Osteocyte (in vitro differentiated cells): ENCODE measurements at regions not wholly inside any gene's neighbourhood (a gene's known extent, or its start where the extent isn't known, plus 50 kb on each side); places are given as distances from the start of the nearest gene placed in this dataset.

Experiments
- DNase-seq: peaks from one replicate; pipeline ENCODE4 v3.0.0; 2021; ENCODE audit warnings: mixed read lengths; ENCODE audit not compliant: unreplicated experiment; ENCODE audit errors: extremely low spot score
- H3K27ac Mint-ChIP-seq: one replicate; pipeline ENCODE4 v1.8.0; 2021; ENCODE audit warnings: mild to moderate bottlenecking, mixed read lengths; ENCODE audit not compliant: unreplicated experiment
- H3K27me3 Mint-ChIP-seq: one replicate; pipeline ENCODE4 v1.8.0; 2021; ENCODE audit warnings: mixed read lengths; ENCODE audit not compliant: unreplicated experiment
- H3K36me3 Mint-ChIP-seq: one replicate; pipeline ENCODE4 v1.8.0; 2021; ENCODE audit warnings: mixed read lengths; ENCODE audit not compliant: unreplicated experiment
- H3K4me1 Mint-ChIP-seq: one replicate; pipeline ENCODE4 v1.8.0; 2021; ENCODE audit warnings: mixed read lengths; ENCODE audit not compliant: unreplicated experiment
- H3K4me3 Mint-ChIP-seq: one replicate; pipeline ENCODE4 v1.8.0; 2021; ENCODE audit warnings: mild to moderate bottlenecking, moderate library complexity, mixed read lengths; ENCODE audit not compliant: unreplicated experiment
- H3K9me3 Mint-ChIP-seq: one replicate; pipeline ENCODE4 v1.8.0; 2021; ENCODE audit warnings: mixed read lengths; ENCODE audit not compliant: unreplicated experiment
- TF ChIP-seq, protein P1 (sequence below): fragments of 200-600 bp; sonication (generic); IDR thresholded peaks from 2 replicates; pipeline ENCODE4 v1.5.0; 2021; ENCODE audit warnings: antibody characterized with exemption, mild to moderate bottlenecking, moderate library complexity

DNA sequence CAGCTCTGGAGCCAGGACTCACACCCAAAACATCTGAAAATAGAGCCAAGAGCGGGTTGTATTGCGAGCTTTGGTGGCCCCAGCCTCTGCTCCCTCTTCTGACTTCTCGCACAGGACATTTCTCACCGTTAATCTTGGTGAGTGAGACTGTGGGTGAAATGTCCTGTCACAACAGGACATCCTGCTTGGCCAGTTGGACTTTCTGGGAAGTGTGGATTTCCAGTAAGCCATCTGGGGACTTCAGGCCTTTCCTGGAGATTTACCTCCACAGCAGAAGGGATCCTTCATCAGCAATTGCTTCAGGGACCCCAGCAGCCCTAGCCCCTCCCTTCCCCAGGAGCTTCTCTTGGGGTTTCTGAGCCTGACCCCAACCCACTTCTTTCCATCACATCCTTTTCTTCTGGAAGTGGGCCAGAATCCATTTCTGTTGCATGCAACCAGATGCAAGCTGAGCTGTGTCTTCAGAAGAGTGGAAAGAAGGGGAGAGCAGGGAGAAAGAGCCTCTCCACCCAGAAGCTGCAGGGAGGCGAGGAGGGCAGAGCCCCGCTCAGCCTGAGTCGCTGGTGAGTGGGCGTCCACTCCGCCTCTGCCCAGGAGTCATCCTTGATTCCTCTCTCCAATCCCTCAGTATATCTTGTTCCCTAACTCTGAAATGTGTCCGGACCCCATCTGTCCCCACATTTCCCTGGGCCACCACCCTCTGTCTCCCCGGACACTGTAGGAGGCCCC is 50.3 kb upstream of the GADD45G start:
- H3K36me3 Mint-ChIP-seq, result no peaks in the 10 kb centered on the region
- no peaks in the 10 kb centered on the region for H3K9me3 Mint-ChIP-seq
- peaks cover 21% of the 10 kb centered on the region for H3K27me3 Mint-ChIP-seq
- H3K4me3 Mint-ChIP-seq, result no peak overlapping the region
- peaks cover 11% of the 10 kb centered on the region for H3K4me1 Mint-ChIP-seq
- DNase-seq, result no peak
- H3K27ac Mint-ChIP-seq, result no peak overlapping the region
- TF ChIP-seq, protein P1, sequence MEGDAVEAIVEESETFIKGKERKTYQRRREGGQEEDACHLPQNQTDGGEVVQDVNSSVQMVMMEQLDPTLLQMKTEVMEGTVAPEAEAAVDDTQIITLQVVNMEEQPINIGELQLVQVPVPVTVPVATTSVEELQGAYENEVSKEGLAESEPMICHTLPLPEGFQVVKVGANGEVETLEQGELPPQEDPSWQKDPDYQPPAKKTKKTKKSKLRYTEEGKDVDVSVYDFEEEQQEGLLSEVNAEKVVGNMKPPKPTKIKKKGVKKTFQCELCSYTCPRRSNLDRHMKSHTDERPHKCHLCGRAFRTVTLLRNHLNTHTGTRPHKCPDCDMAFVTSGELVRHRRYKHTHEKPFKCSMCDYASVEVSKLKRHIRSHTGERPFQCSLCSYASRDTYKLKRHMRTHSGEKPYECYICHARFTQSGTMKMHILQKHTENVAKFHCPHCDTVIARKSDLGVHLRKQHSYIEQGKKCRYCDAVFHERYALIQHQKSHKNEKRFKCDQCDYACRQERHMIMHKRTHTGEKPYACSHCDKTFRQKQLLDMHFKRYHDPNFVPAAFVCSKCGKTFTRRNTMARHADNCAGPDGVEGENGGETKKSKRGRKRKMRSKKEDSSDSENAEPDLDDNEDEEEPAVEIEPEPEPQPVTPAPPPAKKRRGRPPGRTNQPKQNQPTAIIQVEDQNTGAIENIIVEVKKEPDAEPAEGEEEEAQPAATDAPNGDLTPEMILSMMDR, result no peak

DNA sequence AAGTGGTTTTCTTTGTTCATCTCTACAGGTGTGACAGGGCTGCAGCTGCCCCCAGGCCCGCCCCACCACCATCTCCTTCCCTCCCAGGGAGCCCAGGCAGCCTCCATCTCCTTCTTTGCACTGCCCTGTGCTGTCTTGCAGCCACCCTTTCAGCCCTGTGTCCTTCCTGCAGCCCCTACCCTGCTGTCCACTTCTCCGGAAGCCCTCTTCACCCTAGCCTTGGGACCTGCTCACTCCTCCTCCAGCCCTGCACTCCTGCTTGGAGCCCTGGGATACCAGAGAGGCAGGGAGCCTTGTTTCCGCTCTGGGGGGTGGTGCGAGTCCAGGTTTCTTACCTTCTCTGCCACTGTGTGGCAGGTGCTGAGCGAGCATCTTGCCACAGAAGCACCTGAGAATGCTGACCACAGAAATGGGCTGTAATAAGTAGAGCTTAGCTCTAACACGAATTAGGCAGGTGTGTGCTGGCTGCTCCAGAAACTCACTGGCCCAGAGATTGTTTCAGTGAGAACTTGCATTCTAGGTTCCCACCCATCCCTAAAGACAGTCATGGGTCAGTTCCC is 51.3 kb upstream of the GADD45G start:
- peaks cover 11% of the 10 kb centered on the region for H3K4me1 Mint-ChIP-seq
- H3K9me3 Mint-ChIP-seq, result no peaks in the 10 kb centered on the region
- peaks cover 18% of the 10 kb centered on the region for H3K27me3 Mint-ChIP-seq
- TF ChIP-seq, protein P1, result no peak
- no peak overlapping the region for H3K27ac Mint-ChIP-seq
- DNase-seq, result no peak
- no peaks in the 10 kb centered on the region for H3K36me3 Mint-ChIP-seq
- no peak overlapping the region for H3K4me3 Mint-ChIP-seq

DNA sequence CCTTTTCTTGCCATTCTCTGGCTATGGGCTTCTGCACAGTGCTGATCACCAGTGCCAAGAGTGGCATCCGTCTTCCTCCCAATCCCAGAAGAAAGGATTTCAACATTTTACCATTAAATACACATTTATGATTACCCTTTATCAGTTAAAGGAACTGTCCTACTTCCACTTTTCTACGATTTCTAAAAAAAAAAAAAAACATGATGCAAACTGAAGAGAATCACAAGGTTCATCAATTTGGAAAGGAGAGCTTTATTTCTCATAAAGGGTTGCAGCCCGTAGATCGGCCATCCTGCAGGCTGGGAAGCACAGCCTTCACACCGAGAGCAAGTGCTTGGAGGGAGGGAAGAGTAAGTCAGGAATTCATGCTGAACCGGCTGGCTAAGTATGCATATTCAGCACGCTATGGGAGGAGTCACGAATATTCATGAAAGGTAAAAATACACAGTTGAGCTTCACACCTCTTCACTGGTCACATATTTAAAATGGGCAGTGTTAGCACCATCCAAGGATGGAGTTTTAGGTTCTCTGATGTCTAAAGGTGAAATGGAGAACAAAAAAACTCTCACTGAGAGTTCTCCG is 52.5 kb upstream of the SEMA4D start:
- DNase-seq, result no peak
- H3K4me3 Mint-ChIP-seq, result no peak overlapping the region
- H3K27ac Mint-ChIP-seq, result no peak overlapping the region
- TF ChIP-seq, protein P1, result no peak
- H3K27me3 Mint-ChIP-seq, result peaks cover 18% of the 10 kb centered on the region
- no peaks in the 10 kb centered on the region for H3K4me1 Mint-ChIP-seq
- H3K9me3 Mint-ChIP-seq, result peaks cover 8% of the 10 kb centered on the region
- H3K36me3 Mint-ChIP-seq, result no peaks in the 10 kb centered on the region

DNA sequence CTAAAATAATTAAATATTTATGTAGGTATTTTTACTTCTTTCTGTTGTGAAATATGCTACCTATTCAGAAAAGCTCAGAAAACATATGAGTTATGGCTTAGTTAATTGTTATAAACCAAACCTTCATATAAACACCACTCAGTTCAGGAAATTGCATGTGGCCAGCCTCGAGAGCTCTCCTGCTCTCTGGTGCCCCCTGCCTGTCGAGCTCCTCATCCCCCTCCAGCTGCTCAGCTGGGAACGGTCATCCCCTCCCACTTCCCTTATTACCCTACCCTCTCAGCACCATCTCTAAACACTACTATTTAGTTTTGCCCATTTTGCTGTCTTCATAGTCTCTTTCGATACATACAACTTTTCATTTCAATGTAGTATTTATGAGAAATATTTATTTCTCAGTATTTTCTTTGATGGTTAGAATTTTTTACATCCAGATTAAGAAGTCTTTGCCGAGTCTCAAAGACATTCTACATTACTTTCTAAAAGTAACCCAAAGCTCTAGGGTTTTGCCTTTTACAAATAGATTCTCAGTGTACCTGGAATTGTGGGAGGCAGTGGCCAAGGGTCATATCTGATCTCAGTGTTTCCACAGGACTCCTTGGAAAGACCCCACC is 51.2 kb upstream of the SEMA4D start:
- TF ChIP-seq, protein P1, result peak; percentile 84
- H3K4me1 Mint-ChIP-seq, result no peaks in the 10 kb centered on the region
- H3K9me3 Mint-ChIP-seq, result peaks cover 12% of the 10 kb centered on the region
- no peak for DNase-seq
- H3K36me3 Mint-ChIP-seq, result no peaks in the 10 kb centered on the region
- H3K4me3 Mint-ChIP-seq, result no peak overlapping the region
- H3K27ac Mint-ChIP-seq, result no peak overlapping the region
- peaks cover 18% of the 10 kb centered on the region for H3K27me3 Mint-ChIP-seq

DNA sequence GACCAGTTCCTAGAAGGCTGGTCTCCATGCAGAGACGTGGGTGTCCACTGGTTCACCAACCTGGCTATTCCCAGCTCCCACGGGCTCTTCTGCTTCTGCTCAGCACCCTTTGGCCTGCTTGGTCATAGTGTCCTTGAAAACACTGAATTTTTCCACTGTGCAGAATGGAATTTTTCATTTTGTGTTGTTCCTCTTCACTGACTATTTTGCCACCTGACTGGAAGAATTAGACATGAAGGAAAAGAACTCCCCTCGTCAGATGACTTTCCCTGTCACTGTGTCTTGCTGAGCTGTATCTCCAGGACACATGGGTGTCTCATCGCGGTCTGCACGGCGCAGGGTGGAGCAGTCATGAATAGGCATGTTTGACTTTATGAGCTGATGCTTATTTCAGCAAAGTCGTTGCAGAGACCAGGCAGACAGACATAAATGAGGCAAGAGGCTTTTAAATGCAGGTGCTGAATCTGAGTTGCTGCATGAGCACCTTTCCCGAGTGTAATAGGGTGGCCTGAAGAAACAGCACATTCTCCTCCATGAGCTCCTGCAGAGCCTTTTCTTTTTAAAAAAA is 50.2 kb upstream of the SEMA4D start:
- no peaks in the 10 kb centered on the region for H3K4me1 Mint-ChIP-seq
- H3K36me3 Mint-ChIP-seq, result no peaks in the 10 kb centered on the region
- H3K27ac Mint-ChIP-seq, result no peak overlapping the region
- H3K9me3 Mint-ChIP-seq, result peaks cover 12% of the 10 kb centered on the region
- peaks cover 18% of the 10 kb centered on the region for H3K27me3 Mint-ChIP-seq
- no peak for DNase-seq
- TF ChIP-seq, protein P1, result no peak
- no peak overlapping the region for H3K4me3 Mint-ChIP-seq
